ENCODE measurements at regions not wholly inside any gene's neighbourhood (a gene's known extent, or its start where the extent isn't known, plus 50 kb on each side); places are given as distances from the start of the nearest gene placed in this dataset.

GRCh38 chr2:137865954-137866540 lies 98.2 kb upstream of the HNMT start:
- Histone ChIP-seq H3K9ac (ENCODE audit: low read length) (no peak overlapping the region), H3K27me3 (ENCODE audit: insufficient read depth, low read depth, low read length) (no peaks in the 10 kb centered on the region), H3K79me2 (replicated peaks; ENCODE audit: insufficient read depth, low read length) (no peaks in the 10 kb centered on the region), H3K4me2 (ENCODE audit: low read length) (no peak overlapping the region), H3K4me3 (ENCODE audit: low read length) (no peak overlapping the region), H4K20me1 (ENCODE audit: insufficient read depth) (no peaks in the 10 kb centered on the region), H2AFZ (ENCODE audit: low read depth, low read length) (no peak overlapping the region), H3K9me3 (ENCODE audit: low read length) (no peaks in the 10 kb centered on the region), H3K27ac (ENCODE audit: low read length) (no peak overlapping the region), H3K9me2 (ENCODE audit: insufficient read depth, low read length) (no peaks in the 10 kb centered on the region), H3F3A (ENCODE audit: insufficient read depth, low read length, poor library complexity, severe bottlenecking) (no peaks in the 10 kb centered on the region), H3K36me3 (ENCODE audit: insufficient read depth, low read length) (no peaks in the 10 kb centered on the region)
- peak; percentile 71 for TF ChIP-seq RAD21 (conservative IDR thresholded peaks at IDR 0.05)
- no peak for TF ChIP-seq REST (IDR thresholded peaks at IDR 0.05; ENCODE audit: borderline replicate concordance)
- TF ChIP-seq TAF1 (IDR thresholded peaks at IDR 0.05; ENCODE audit: low read depth) = no peak
- no peak for TF ChIP-seq MXI1 (conservative IDR thresholded peaks at IDR 0.05; ENCODE audit: poor library complexity, severe bottlenecking)
- TF ChIP-seq EP300 (conservative IDR thresholded peaks at IDR 0.05; ENCODE audit: poor library complexity, severe bottlenecking) = no peak
- TF ChIP-seq EZH2 (IDR thresholded peaks at IDR 0.05; ENCODE audit: borderline replicate concordance, insufficient read depth, low read length, poor library complexity, severe bottlenecking) = no peak
- TF ChIP-seq CTCF (IDR thresholded peaks at IDR 0.05; ENCODE audit: poor library complexity, severe bottlenecking) = peak; percentile 69
- TF ChIP-seq POLR2AphosphoS5 (IDR thresholded peaks at IDR 0.05) = no peak
- peak; percentile 76 for TF ChIP-seq SMC3 (conservative IDR thresholded peaks at IDR 0.05; ENCODE audit: poor library complexity)

GRCh38 chr2:137870682-137871081 lies 93.6 kb upstream of the HNMT start:
- H3K4me2 ChIP-seq (ENCODE audit: low read length) = no peak overlapping the region
- no peaks in the 10 kb centered on the region for H3K9me3 ChIP-seq (ENCODE audit: low read length)
- no peak overlapping the region for H3K4me3 ChIP-seq (ENCODE audit: low read length)
- H3K27me3 ChIP-seq (ENCODE audit: insufficient read depth, low read depth, low read length) = no peaks in the 10 kb centered on the region
- no peak overlapping the region for H3K27ac ChIP-seq (ENCODE audit: low read length)
- H3K79me2 ChIP-seq (replicated peaks; ENCODE audit: insufficient read depth, low read length) = no peaks in the 10 kb centered on the region
- no peaks in the 10 kb centered on the region for H4K20me1 ChIP-seq (ENCODE audit: insufficient read depth)
- no peaks in the 10 kb centered on the region for H3K9me2 ChIP-seq (ENCODE audit: insufficient read depth, low read length)
- no peak overlapping the region for H2AFZ ChIP-seq (ENCODE audit: low read depth, low read length)
- H3K36me3 ChIP-seq (ENCODE audit: insufficient read depth, low read length) = no peaks in the 10 kb centered on the region
- H3K9ac ChIP-seq (ENCODE audit: low read length) = no peak overlapping the region
- TF ChIP-seq TAF1 (IDR thresholded peaks at IDR 0.05; ENCODE audit: low read depth) (no peak), EZH2 (IDR thresholded peaks at IDR 0.05; ENCODE audit: borderline replicate concordance, insufficient read depth, low read length, poor library complexity, severe bottlenecking) (no peak), REST (IDR thresholded peaks at IDR 0.05; ENCODE audit: borderline replicate concordance) (no peak), CTCF (IDR thresholded peaks at IDR 0.05; ENCODE audit: poor library complexity, severe bottlenecking) (no peak), POLR2AphosphoS5 (IDR thresholded peaks at IDR 0.05) (no peak), RAD21 (conservative IDR thresholded peaks at IDR 0.05) (no peak), MXI1 (conservative IDR thresholded peaks at IDR 0.05; ENCODE audit: poor library complexity, severe bottlenecking) (no peak)
- H3F3A ChIP-seq (ENCODE audit: insufficient read depth, low read length, poor library complexity, severe bottlenecking) = no peaks in the 10 kb centered on the region
